SU-DHL-6 (cell line): ENCODE measurements at regions not wholly inside any gene's neighbourhood (a gene's known extent, or its start where the extent isn't known, plus 50 kb on each side); places are given as distances from the start of the nearest gene placed in this dataset.

Experiments
- EZH2phosphoT487 ChIP-seq: fragments of 200-600 bp; sonication (generic), shearing (Covaris generic); conservative IDR thresholded peaks from 2 replicates; pipeline ENCODE4 v1.6.1; 2018; ENCODE audit warnings: mild to moderate bottlenecking, antibody characterized with exemption, low read length, moderate library complexity, mixed read lengths
- TF ChIP-seq, protein P1 (sequence below): fragments of 200-600 bp; sonication (generic); IDR thresholded peaks from one replicate; pipeline ENCODE4 v1.5.1; 2017; ENCODE audit warnings: antibody characterized with exemption, mild to moderate bottlenecking, low read length, moderate library complexity; ENCODE audit not compliant: insufficient read depth, poor library complexity, severe bottlenecking

DNA sequence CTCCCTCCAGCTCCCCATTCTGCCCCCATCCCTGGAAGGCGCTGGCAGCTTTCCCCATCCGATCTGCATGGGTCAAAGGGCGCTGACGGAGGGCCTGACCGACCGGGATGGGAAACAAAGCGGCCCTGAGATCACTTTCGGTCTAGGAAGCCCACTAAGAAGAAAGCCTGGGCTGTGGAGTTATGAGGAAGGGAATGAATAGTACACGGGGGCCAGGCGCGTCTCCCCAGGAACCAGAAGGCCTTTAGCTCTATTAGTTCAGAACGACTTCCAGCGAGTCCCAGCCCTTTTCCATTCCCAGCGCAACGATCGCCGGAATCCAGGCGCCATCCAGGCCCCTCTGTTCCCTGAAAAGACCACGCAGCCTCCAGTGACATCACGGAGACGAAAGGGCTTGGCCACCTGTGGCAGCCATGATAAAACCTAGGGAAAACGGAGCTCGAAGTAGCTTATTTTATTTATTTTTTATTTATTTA, 70.1 kb upstream of the CCDC180 start:
- TF ChIP-seq, protein P1, sequence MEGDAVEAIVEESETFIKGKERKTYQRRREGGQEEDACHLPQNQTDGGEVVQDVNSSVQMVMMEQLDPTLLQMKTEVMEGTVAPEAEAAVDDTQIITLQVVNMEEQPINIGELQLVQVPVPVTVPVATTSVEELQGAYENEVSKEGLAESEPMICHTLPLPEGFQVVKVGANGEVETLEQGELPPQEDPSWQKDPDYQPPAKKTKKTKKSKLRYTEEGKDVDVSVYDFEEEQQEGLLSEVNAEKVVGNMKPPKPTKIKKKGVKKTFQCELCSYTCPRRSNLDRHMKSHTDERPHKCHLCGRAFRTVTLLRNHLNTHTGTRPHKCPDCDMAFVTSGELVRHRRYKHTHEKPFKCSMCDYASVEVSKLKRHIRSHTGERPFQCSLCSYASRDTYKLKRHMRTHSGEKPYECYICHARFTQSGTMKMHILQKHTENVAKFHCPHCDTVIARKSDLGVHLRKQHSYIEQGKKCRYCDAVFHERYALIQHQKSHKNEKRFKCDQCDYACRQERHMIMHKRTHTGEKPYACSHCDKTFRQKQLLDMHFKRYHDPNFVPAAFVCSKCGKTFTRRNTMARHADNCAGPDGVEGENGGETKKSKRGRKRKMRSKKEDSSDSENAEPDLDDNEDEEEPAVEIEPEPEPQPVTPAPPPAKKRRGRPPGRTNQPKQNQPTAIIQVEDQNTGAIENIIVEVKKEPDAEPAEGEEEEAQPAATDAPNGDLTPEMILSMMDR: no peak
- TF ChIP-seq EZH2phosphoT487: no peak
